CD4-positive, alpha-beta T cell treated with Interleukin-10 for 1 hour (primary cell): ENCODE measurements at regions not wholly inside any gene's neighbourhood (a gene's known extent, or its start where the extent isn't known, plus 50 kb on each side); places are given as distances from the start of the nearest gene placed in this dataset.

Experiments used
- DNase-seq: peaks from one replicate; pipeline ENCODE4 v3.0.0-alpha.2; 2020

GRCh38 chr1:22267413-22268175, 124.7 kb upstream of the WNT4 start:
- DNase-seq: no peak

GRCh38 chr1:22268327-22268726, 125.4 kb upstream of the WNT4 start:
- DNase-seq: no peak

GRCh38 chr1:22271847-22272801, 129.2 kb upstream of the WNT4 start:
- no peak for DNase-seq

GRCh38 chr1:22273686-22274681, 131.1 kb upstream of the WNT4 start:
- DNase-seq: no peak

GRCh38 chr1:22275167-22275566, 132.3 kb upstream of the WNT4 start:
- no peak for DNase-seq

GRCh38 chr1:22275626-22276395, 132.9 kb upstream of the WNT4 start:
- DNase-seq: peak; percentile 25

GRCh38 chr1:22276396-22276748, 133.5 kb upstream of the WNT4 start:
- no peak for DNase-seq

- no peak for DNase-seq
Measured at GRCh38 chr1:22277662-22278061, 134.8 kb upstream of the WNT4 start.

GRCh38 chr1:22279735-22280134, 136.8 kb upstream of the WNT4 start:
- no peak for DNase-seq

GRCh38 chr1:22280526-22280925, 137.6 kb upstream of the WNT4 start:
- DNase-seq: no peak

- DNase-seq: no peak
Measured at GRCh38 chr1:22281521-22282363, 138.8 kb upstream of the WNT4 start.

- DNase-seq: no peak
Measured at GRCh38 chr1:22282364-22282995, 139.6 kb upstream of the WNT4 start.

GRCh38 chr1:22283596-22283995, 140.7 kb upstream of the WNT4 start:
- DNase-seq: no peak

- DNase-seq: no peak
Measured at GRCh38 chr1:22284236-22284635, 141.3 kb upstream of the WNT4 start.

GRCh38 chr1:22284906-22285548, 142.1 kb upstream of the WNT4 start:
- no peak for DNase-seq

- DNase-seq: no peak
Measured at GRCh38 chr1:22285549-22286396, 142.9 kb upstream of the WNT4 start.

GRCh38 chr1:22286491-22286890, 143.6 kb upstream of the WNT4 start:
- no peak for DNase-seq

- DNase-seq: no peak
Measured at GRCh38 chr1:22287273-22287672, 144.4 kb upstream of the WNT4 start.

GRCh38 chr1:22287946-22288520, 145.1 kb upstream of the WNT4 start:
- no peak for DNase-seq
